CD14-positive monocyte (primary cell): ENCODE measurements at regions not wholly inside any gene's neighbourhood (a gene's known extent, or its start where the extent isn't known, plus 50 kb on each side); places are given as distances from the start of the nearest gene placed in this dataset.

Source experiments
- DNase-seq, 3 donors: peaks; one replicate each; pipeline ENCODE4 v3.0.0-alpha.2; 2011 to 2022
- H2AFZ ChIP-seq: 2 replicates; pipeline ENCODE4 v1.6.0; 2012; ENCODE audit warnings: mild to moderate bottlenecking, low read depth, low read length, inconsistent platforms; ENCODE audit not compliant: insufficient read depth, poor library complexity, severe bottlenecking
- H3K27ac ChIP-seq, 2 donors: 1 replicate in 1 of 2; 2 replicates in 1 of 2; pipeline ENCODE4 v1.5.1; 2012 to 2013; ENCODE audit warnings: low read length in 2 of 2, control low read depth in 1 of 2, inconsistent platforms in 1 of 2, low read depth in 1 of 2, mild to moderate bottlenecking in 1 of 2
- H3K27me3 ChIP-seq, 2 donors: one replicate each; pipeline versions ENCODE4 v1.6.0 to v1.6.1; 2011 to 2013; ENCODE audit warnings: low read length in 2 of 2; ENCODE audit not compliant: control insufficient read depth in 2 of 2, insufficient read depth in 2 of 2
- H3K36me3 ChIP-seq, 2 donors: replicated peaks in 1 of 2; 1 replicate in 1 of 2; 2 replicates in 1 of 2; pipeline versions ENCODE4 v1.5.1 to v1.6.1; 2012 to 2013; ENCODE audit warnings: low read length in 2 of 2, control low read depth in 1 of 2, inconsistent platforms in 1 of 2, mild to moderate bottlenecking in 1 of 2; ENCODE audit not compliant: insufficient read depth in 2 of 2, control insufficient read depth in 1 of 2
- H3K4me1 ChIP-seq, 2 donors: 1 replicate in 1 of 2; 2 replicates in 1 of 2; pipeline versions ENCODE4 v1.5.1 to v1.6.1; 2012 to 2013; ENCODE audit warnings: low read length in 2 of 2, control low read depth in 1 of 2, inconsistent platforms in 1 of 2, mild to moderate bottlenecking in 1 of 2, moderate library complexity in 1 of 2; ENCODE audit not compliant: insufficient read depth in 2 of 2, control insufficient read depth in 1 of 2
- H3K4me2 ChIP-seq: replicated peaks from 2 replicates; pipeline ENCODE3; 2012; ENCODE audit warnings: low read length, moderate library complexity, mild to moderate bottlenecking; ENCODE audit not compliant: poor library complexity, severe bottlenecking; ENCODE audit errors: extremely low read depth
- H3K4me3 ChIP-seq, 3 experiments: fragments of 200-600 bp in 1 of 3; sonication (generic) in 1 of 3; replicated peaks in 1 of 3; 1 replicate in 2 of 3; 2 replicates in 1 of 3; pipeline ENCODE4 v1.5.1; 2011 to 2013; ENCODE audit warnings: low read length in 3 of 3, mild to moderate bottlenecking in 3 of 3, control low read depth in 2 of 3, low read depth in 2 of 3, inconsistent platforms in 1 of 3, moderate library complexity in 1 of 3
- H3K79me2 ChIP-seq: 2 replicates; pipeline ENCODE4 v1.6.0; 2012; ENCODE audit warnings: mild to moderate bottlenecking, control low read depth, inconsistent platforms, low read length, moderate library complexity; ENCODE audit not compliant: insufficient read depth
- H3K9ac ChIP-seq: 2 replicates; pipeline ENCODE4 v1.6.0; 2017; ENCODE audit warnings: low read length, mild to moderate bottlenecking; ENCODE audit not compliant: insufficient read depth, poor library complexity, severe bottlenecking
- H3K9me3 ChIP-seq, 2 donors: replicated peaks in 1 of 2; 1 replicate in 1 of 2; 2 replicates in 1 of 2; pipeline versions ENCODE4 v1.5.1 to v1.6.1; 2012 to 2013; ENCODE audit warnings: low read length in 2 of 2, control low read depth in 1 of 2; ENCODE audit not compliant: control insufficient read depth in 1 of 2, insufficient read depth in 1 of 2
- H4K20me1 ChIP-seq: 2 replicates; pipeline ENCODE4 v1.6.0; 2012; ENCODE audit warnings: mild to moderate bottlenecking, low read length, control low read depth, moderate library complexity; ENCODE audit not compliant: insufficient read depth
- H3K27ac Mint-ChIP-seq, 7 donors: one replicate each; pipeline ENCODE4 v1.8.0; 2020; ENCODE audit warnings: mild to moderate bottlenecking in 7 of 7, mixed read lengths in 7 of 7, moderate library complexity in 6 of 7, inconsistent platforms in 2 of 7
- H3K27me3 Mint-ChIP-seq, 3 donors: one replicate each; pipeline ENCODE4 v1.8.0; 2021 to 2022; ENCODE audit warnings: low read depth in 3 of 3, mild to moderate bottlenecking in 3 of 3, mixed read lengths in 3 of 3, moderate library complexity in 3 of 3, inconsistent platforms in 1 of 3
- H3K36me3 Mint-ChIP-seq, 2 donors: one replicate each; pipeline ENCODE4 v1.8.0; 2020; ENCODE audit warnings: mixed read lengths in 2 of 2, inconsistent platforms in 1 of 2, mild to moderate bottlenecking in 1 of 2
- H3K4me1 Mint-ChIP-seq: one replicate; pipeline ENCODE4 v1.8.0; 2020; ENCODE audit warnings: mild to moderate bottlenecking, mixed read lengths
- H3K4me3 Mint-ChIP-seq, 2 donors: one replicate each; pipeline ENCODE4 v1.8.0; 2020; ENCODE audit warnings: mild to moderate bottlenecking in 2 of 2, mixed read lengths in 2 of 2, moderate library complexity in 1 of 2
- H3K9me3 Mint-ChIP-seq, 7 donors: one replicate each; pipeline ENCODE4 v1.8.0; 2020 to 2022; ENCODE audit warnings: mixed read lengths in 7 of 7, mild to moderate bottlenecking in 6 of 7, moderate library complexity in 6 of 7, inconsistent platforms in 2 of 7
- WGBS: methylation state at CpG from one replicate; pipeline ENCODE4 v1.1.5; 2013; ENCODE audit warnings: missing lambda C conversion rate; ENCODE audit not compliant: insufficient coverage; 5-methylcytosine and 5-hydroxymethylcytosine counted together
- intact Hi-C, 2 donors: fragments of 100-400 bp; cut with micrococcal nuclease; formaldehyde crosslinking; loops; one replicate each; pipeline versions ENCODE4 v1.15.0 to v1.15.1; 2023
- TF ChIP-seq, protein P1 (sequence below): fragments of 200-600 bp; IDR thresholded peaks from one replicate; pipeline ENCODE4 v1.8.0; 2022; ENCODE audit warnings: antibody characterized with exemption, mild to moderate bottlenecking

DNA sequence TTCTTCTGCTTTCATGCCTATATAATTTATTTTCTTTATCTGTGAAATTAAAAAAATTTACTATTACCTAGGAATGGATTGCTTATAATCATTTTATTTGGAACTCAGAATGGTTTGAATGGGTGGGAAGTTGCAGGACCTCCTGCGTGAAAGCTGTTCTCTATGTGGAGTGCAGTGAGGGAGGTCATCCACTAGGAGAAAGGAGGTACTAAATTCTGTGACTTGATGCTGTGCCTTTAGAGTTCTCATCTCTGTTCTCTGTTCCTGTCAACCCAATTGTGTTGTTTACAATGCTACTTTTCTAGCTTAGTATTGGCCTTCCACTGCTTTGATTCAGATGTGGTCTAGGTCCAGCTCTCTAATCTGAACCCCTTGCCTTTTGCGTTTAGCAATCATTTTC lies 65.0 kb upstream of the HIVEP1 start:
- peaks cover 0 to 2% (median 0%) of the 10 kb centered on the region in 3 donors for H3K27me3 Mint-ChIP-seq
- Histone ChIP-seq H3K4me1 (no peaks in the 10 kb centered on the region), H3K9ac (no peak overlapping the region), H3K4me3 (no peak overlapping the region), H3K4me2 (no peak overlapping the region), H2AFZ (no peak overlapping the region), H3K27me3 (no peaks in the 10 kb centered on the region), H4K20me1 (no peaks in the 10 kb centered on the region), H3K27ac (no peak overlapping the region), H3K9me3 (no peaks in the 10 kb centered on the region), H3K79me2 (no peaks in the 10 kb centered on the region), H3K36me3 (no peaks in the 10 kb centered on the region)
- H3K36me3 Mint-ChIP-seq = no peaks in the 10 kb centered on the region
- intact Hi-C loops = no loop called here
- H3K4me1 Mint-ChIP-seq = no peaks in the 10 kb centered on the region
- TF ChIP-seq, protein P1, sequence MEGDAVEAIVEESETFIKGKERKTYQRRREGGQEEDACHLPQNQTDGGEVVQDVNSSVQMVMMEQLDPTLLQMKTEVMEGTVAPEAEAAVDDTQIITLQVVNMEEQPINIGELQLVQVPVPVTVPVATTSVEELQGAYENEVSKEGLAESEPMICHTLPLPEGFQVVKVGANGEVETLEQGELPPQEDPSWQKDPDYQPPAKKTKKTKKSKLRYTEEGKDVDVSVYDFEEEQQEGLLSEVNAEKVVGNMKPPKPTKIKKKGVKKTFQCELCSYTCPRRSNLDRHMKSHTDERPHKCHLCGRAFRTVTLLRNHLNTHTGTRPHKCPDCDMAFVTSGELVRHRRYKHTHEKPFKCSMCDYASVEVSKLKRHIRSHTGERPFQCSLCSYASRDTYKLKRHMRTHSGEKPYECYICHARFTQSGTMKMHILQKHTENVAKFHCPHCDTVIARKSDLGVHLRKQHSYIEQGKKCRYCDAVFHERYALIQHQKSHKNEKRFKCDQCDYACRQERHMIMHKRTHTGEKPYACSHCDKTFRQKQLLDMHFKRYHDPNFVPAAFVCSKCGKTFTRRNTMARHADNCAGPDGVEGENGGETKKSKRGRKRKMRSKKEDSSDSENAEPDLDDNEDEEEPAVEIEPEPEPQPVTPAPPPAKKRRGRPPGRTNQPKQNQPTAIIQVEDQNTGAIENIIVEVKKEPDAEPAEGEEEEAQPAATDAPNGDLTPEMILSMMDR = peak; percentile 41
- no peak overlapping the region for H3K4me3 Mint-ChIP-seq
- H3K27ac Mint-ChIP-seq = peak overlapping the region in 1 of 7 donors; percentile 62
- DNase-seq = no peak
- peaks cover 0 to 3% (median 0%) of the 10 kb centered on the region in 7 donors for H3K9me3 Mint-ChIP-seq
- 100% methylated on average over 1 of the region's 2 CpGs for WGBS

DNA sequence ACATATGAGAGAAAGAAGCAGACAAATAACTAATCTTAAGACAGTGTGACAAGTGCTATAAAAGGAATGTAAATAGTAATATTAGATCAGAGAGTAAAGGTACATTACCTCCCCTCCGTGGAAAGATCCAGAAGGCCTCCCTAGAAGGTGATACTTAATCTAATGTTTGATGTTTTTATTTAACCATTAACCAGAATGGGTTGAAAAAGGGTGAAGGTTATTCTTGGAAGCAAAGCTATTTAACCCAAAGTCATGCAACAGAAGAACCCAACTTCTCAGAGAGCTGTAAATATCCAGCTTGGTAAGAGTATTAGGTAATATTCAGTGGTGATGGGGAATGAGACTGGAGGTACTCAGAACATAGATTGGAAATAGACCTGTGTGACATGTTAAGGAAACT lies 68.0 kb upstream of the HIVEP1 start:
- Histone ChIP-seq H3K27ac (no peak overlapping the region), H3K36me3 (no peaks in the 10 kb centered on the region), H3K4me1 (no peaks in the 10 kb centered on the region), H3K27me3 (no peaks in the 10 kb centered on the region), H3K4me2 (no peak overlapping the region), H2AFZ (no peak overlapping the region), H3K4me3 (no peak overlapping the region), H3K9me3 (no peaks in the 10 kb centered on the region), H4K20me1 (no peaks in the 10 kb centered on the region), H3K79me2 (no peaks in the 10 kb centered on the region), H3K9ac (no peak overlapping the region)
- DNase-seq = no peak
- no CpG with 5 or more reads among the region's 1 CpG for WGBS
- Mint-ChIP-seq H3K4me3 (no peak overlapping the region), H3K9me3 (no peaks in the 10 kb centered on the region), H3K27me3 (peaks cover 0 to 2% (median 0%) of the 10 kb centered on the region in 3 donors), H3K27ac (no peak overlapping the region), H3K36me3 (no peaks in the 10 kb centered on the region), H3K4me1 (no peaks in the 10 kb centered on the region)
- intact Hi-C loops = no loop called here
- TF ChIP-seq, protein P1 = no peak
